ENCODE measurements at regions not wholly inside any gene's neighbourhood (a gene's known extent, or its start where the extent isn't known, plus 50 kb on each side); places are given as distances from the start of the nearest gene placed in this dataset.

- TF ChIP-seq POLR2AphosphoS5 (IDR thresholded peaks at IDR 0.05; ENCODE audit: low read depth, low read length) (no peak), SIN3A (IDR thresholded peaks at IDR 0.05; ENCODE audit: borderline replicate concordance, insufficient read depth, low read length) (no peak), TAF1 (IDR thresholded peaks at IDR 0.05; ENCODE audit: borderline replicate concordance, insufficient read depth, low read length) (no peak), REST (IDR thresholded peaks at IDR 0.05; ENCODE audit: insufficient read depth in 1 of 2, low read depth in 2 of 2, low read length in 2 of 2) (no peak), FOXP2 (optimal IDR thresholded peaks at IDR 0.05; ENCODE audit: borderline replicate concordance, extremely low read depth, extremely low read length, insufficient read depth) (no peak)
Measured at GRCh38 chr5:145090115-145090514, 745.0 kb downstream of the PRELID2 start.

- TF ChIP-seq POLR2AphosphoS5 (IDR thresholded peaks at IDR 0.05; ENCODE audit: low read depth, low read length) (no peak), REST (IDR thresholded peaks at IDR 0.05; ENCODE audit: insufficient read depth in 1 of 2, low read depth in 2 of 2, low read length in 2 of 2) (no peak), SIN3A (IDR thresholded peaks at IDR 0.05; ENCODE audit: borderline replicate concordance, insufficient read depth, low read length) (no peak), FOXP2 (optimal IDR thresholded peaks at IDR 0.05; ENCODE audit: borderline replicate concordance, extremely low read depth, extremely low read length, insufficient read depth) (no peak), TAF1 (IDR thresholded peaks at IDR 0.05; ENCODE audit: borderline replicate concordance, insufficient read depth, low read length) (no peak)
Measured at GRCh38 chr5:145084834-145085233, 750.3 kb downstream of the PRELID2 start.

DNA sequence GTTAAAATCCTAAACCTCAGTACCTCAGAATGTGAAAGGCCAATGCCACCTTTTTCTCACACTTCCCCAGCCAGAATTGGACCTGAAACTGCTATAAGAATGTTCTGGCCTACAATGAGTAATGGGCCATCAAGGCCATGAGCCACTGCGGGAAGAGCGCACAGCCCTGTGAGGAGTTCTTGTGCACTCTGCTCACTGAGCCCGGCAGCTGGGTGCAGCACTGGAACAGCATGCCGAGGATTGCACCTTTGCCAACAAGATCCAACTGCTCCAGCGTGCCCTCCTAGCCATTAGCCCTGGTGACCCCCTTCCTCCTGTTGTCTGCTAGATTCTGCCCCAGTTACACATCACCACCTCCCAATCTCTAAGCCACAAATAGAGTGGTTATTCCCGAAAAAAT lies 758.1 kb downstream of the PRELID2 start:
- TF ChIP-seq REST (IDR thresholded peaks at IDR 0.05; ENCODE audit: insufficient read depth in 1 of 2, low read depth in 2 of 2, low read length in 2 of 2) = no peak
- TF ChIP-seq TAF1 (IDR thresholded peaks at IDR 0.05; ENCODE audit: borderline replicate concordance, insufficient read depth, low read length) = no peak
- no peak for TF ChIP-seq SIN3A (IDR thresholded peaks at IDR 0.05; ENCODE audit: borderline replicate concordance, insufficient read depth, low read length)
- TF ChIP-seq POLR2AphosphoS5 (IDR thresholded peaks at IDR 0.05; ENCODE audit: low read depth, low read length) = no peak
- no peak for TF ChIP-seq FOXP2 (optimal IDR thresholded peaks at IDR 0.05; ENCODE audit: borderline replicate concordance, extremely low read depth, extremely low read length, insufficient read depth)

GRCh38 chr5:145076040-145076439 lies 759.1 kb downstream of the PRELID2 start:
- TF ChIP-seq REST (IDR thresholded peaks at IDR 0.05; ENCODE audit: insufficient read depth in 1 of 2, low read depth in 2 of 2, low read length in 2 of 2) (no peak), TAF1 (IDR thresholded peaks at IDR 0.05; ENCODE audit: borderline replicate concordance, insufficient read depth, low read length) (no peak), SIN3A (IDR thresholded peaks at IDR 0.05; ENCODE audit: borderline replicate concordance, insufficient read depth, low read length) (no peak), POLR2AphosphoS5 (IDR thresholded peaks at IDR 0.05; ENCODE audit: low read depth, low read length) (no peak), FOXP2 (optimal IDR thresholded peaks at IDR 0.05; ENCODE audit: borderline replicate concordance, extremely low read depth, extremely low read length, insufficient read depth) (no peak)

DNA sequence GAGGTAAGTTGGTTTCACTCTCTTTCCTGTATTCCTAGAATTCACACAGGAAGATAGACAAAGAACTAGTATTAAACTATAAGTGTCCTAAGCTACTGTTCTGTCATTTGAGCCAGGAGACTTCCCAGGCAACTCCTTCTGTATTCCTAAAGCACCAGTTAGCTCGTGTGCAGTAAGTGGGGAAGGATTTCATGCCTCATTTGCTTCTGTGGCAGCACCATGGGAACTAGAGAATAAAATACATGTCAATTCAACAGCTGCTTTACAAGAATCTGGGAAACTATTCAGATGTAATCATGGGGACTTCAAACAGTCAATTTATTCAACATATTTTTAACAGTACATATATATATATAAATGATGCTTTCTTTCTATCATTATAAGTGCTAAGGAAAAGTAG lies 762.3 kb downstream of the PRELID2 start:
- TF ChIP-seq FOXP2 (optimal IDR thresholded peaks at IDR 0.05; ENCODE audit: borderline replicate concordance, extremely low read depth, extremely low read length, insufficient read depth) (no peak), TAF1 (IDR thresholded peaks at IDR 0.05; ENCODE audit: borderline replicate concordance, insufficient read depth, low read length) (no peak), POLR2AphosphoS5 (IDR thresholded peaks at IDR 0.05; ENCODE audit: low read depth, low read length) (no peak), SIN3A (IDR thresholded peaks at IDR 0.05; ENCODE audit: borderline replicate concordance, insufficient read depth, low read length) (no peak), REST (IDR thresholded peaks at IDR 0.05; ENCODE audit: insufficient read depth in 1 of 2, low read depth in 2 of 2, low read length in 2 of 2) (no peak)
